Glomerular visceral epithelial cell (primary cell): ENCODE measurements at regions not wholly inside any gene's neighbourhood (a gene's known extent, or its start where the extent isn't known, plus 50 kb on each side); places are given as distances from the start of the nearest gene placed in this dataset.
A peak's percentile ranks its signal among the peaks of the same experiment; 100 is the strongest.
"Not testable (repeated sequence)": the region's sequence is repeated elsewhere in the genome, so short reads cannot be mapped to it uniquely, and the experiment has no call there.

Experiments used
- DNase-seq: peaks from one replicate; pipeline ENCODE4 v3.0.0-alpha.2; 2016; ENCODE audit errors: extremely low spot score

- DNase-seq, result no peak
Observed at GRCh38 chr3:145384307-145384706, 776.7 kb downstream of the PLOD2 start.

- DNase-seq, result no peak
Observed at GRCh38 chr3:145387211-145387610, 773.8 kb downstream of the PLOD2 start.

- DNase-seq, result no peak
Observed at GRCh38 chr3:145395421-145395820, 765.6 kb downstream of the PLOD2 start.

GRCh38 chr3:145411605-145412004 lies 749.4 kb downstream of the PLOD2 start:
- no peak for DNase-seq

- no peak for DNase-seq
Observed at GRCh38 chr3:145417678-145418077, 743.3 kb downstream of the PLOD2 start.

GRCh38 chr3:145422556-145422955 lies 738.4 kb downstream of the PLOD2 start:
- DNase-seq, result no peak

- no peak for DNase-seq
Observed at GRCh38 chr3:145427355-145427754, 733.6 kb downstream of the PLOD2 start.

- DNase-seq, result no peak
Observed at GRCh38 chr3:145429546-145429945, 731.4 kb downstream of the PLOD2 start.

GRCh38 chr3:145448436-145448835 lies 712.5 kb downstream of the PLOD2 start:
- DNase-seq, result no peak

- DNase-seq, result no peak
Observed at GRCh38 chr3:145450018-145450682, 710.8 kb downstream of the PLOD2 start.

GRCh38 chr3:145457825-145458552 lies 703.0 kb downstream of the PLOD2 start:
- no peak for DNase-seq

GRCh38 chr3:145459681-145460080 lies 701.3 kb downstream of the PLOD2 start:
- not testable (repeated sequence) for DNase-seq

- no peak for DNase-seq
Observed at GRCh38 chr3:145471976-145472375, 689.0 kb downstream of the PLOD2 start.

- DNase-seq, result not testable (repeated sequence)
Observed at GRCh38 chr3:145482735-145483134, 678.2 kb downstream of the PLOD2 start.

GRCh38 chr3:145483992-145484391 lies 677.0 kb downstream of the PLOD2 start:
- no peak for DNase-seq

- DNase-seq, result no peak
Observed at GRCh38 chr3:145489011-145489410, 672.0 kb downstream of the PLOD2 start.

GRCh38 chr3:145490088-145491048 lies 670.6 kb downstream of the PLOD2 start:
- DNase-seq, result peak; percentile 2

- no peak for DNase-seq
Observed at GRCh38 chr3:145492456-145492855, 668.5 kb downstream of the PLOD2 start.

GRCh38 chr3:145517416-145517815 lies 643.6 kb downstream of the PLOD2 start:
- DNase-seq, result not testable (repeated sequence)

- DNase-seq, result no peak
Observed at GRCh38 chr3:145518639-145519038, 642.3 kb downstream of the PLOD2 start.

GRCh38 chr3:145519398-145520047 lies 641.5 kb downstream of the PLOD2 start:
- DNase-seq, result no peak

- DNase-seq, result no peak
Observed at GRCh38 chr3:145522179-145522578, 638.8 kb downstream of the PLOD2 start.
